Prostate gland (tissue), 2 donors: ENCODE measurements at regions not wholly inside any gene's neighbourhood (a gene's known extent, or its start where the extent isn't known, plus 50 kb on each side); places are given as distances from the start of the nearest gene placed in this dataset.

Experiments
- CTCF ChIP-seq, 4 experiments: fragments of 200-600 bp in 2 of 4; fragments of 450-650 bp in 2 of 4; sonication (generic) in 2 of 4; IDR thresholded peaks; 1 replicate in 3 of 4; 2 replicates in 1 of 4; pipeline ENCODE4 v1.5.1; 2016 to 2019; ENCODE audit warnings: antibody characterized with exemption in 4 of 4, mild to moderate bottlenecking in 2 of 4, moderate library complexity in 2 of 4
- POLR2A ChIP-seq: fragments of 450-650 bp; IDR thresholded peaks from one replicate; pipeline ENCODE4 v1.6.1; 2016; ENCODE audit warnings: antibody characterized with exemption, mild to moderate bottlenecking

GRCh38 chr10:4190876-4191275 lies 405.9 kb upstream of the KLF6 start:
- TF ChIP-seq CTCF (IDR thresholded peaks at IDR 0.05) = no peak
- no peak for TF ChIP-seq POLR2A
